ENCODE measurements at regions not wholly inside any gene's neighbourhood (a gene's known extent, or its start where the extent isn't known, plus 50 kb on each side); places are given as distances from the start of the nearest gene placed in this dataset.

DNA sequence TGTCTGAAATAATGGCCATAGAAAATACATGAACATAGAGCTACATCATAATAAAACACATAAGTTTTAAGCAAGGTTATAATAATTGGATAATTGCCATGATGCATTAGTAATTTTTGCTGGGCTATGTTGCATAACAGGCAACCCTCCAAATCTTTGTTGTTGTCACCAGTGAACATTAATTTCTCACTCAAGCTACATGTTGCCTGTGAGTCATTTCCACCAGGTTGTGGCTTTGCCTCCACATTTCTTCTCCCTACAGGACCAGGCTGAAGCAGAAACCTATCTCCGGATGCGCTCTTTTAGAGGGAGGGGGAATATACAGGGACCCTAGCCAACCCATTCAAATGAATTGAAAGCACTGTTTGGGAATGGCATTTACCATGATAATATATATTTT, 347.7 kb downstream of the GABRG1 start:
- DNase-seq: no peak

DNA sequence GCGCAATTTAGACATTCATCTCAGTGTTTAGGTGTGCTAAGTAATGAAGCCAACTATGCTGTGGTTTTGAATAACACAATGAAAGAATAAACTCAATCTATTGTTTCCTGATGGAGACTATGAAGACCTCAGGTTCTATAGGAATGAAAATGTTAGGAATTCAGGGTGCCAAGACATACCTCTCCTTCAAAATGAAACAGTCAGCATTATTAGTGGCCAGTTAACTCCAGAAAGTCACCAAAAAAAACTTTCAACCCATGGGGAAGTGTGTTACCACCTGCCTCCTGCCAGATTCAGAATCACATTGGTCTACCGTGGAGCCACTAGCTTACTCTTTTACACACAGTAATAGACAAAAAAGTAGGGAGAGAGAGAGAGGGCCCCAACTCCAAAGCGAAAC, 352.9 kb downstream of the GABRG1 start:
- DNase-seq: no peak

DNA sequence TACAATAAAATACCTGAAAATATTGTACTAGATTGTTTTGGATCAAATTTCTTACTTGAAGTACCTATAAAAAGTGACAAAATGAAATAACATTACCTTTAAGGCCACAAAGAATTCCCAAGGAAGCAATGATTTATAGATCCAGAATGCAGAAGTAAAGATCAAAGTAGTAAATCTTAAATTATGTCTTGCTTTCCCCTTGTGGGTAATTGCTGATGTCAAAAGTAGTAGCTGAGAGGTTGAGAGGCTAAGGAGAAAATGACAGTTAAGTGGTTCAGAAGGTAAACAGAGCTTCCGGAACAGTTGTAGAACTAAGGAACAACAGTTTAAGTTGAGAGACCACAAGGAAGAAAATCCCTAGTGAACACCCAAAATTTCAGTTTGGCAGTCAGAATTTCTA, 358.3 kb downstream of the GABRG1 start:
- DNase-seq: no peak

DNA sequence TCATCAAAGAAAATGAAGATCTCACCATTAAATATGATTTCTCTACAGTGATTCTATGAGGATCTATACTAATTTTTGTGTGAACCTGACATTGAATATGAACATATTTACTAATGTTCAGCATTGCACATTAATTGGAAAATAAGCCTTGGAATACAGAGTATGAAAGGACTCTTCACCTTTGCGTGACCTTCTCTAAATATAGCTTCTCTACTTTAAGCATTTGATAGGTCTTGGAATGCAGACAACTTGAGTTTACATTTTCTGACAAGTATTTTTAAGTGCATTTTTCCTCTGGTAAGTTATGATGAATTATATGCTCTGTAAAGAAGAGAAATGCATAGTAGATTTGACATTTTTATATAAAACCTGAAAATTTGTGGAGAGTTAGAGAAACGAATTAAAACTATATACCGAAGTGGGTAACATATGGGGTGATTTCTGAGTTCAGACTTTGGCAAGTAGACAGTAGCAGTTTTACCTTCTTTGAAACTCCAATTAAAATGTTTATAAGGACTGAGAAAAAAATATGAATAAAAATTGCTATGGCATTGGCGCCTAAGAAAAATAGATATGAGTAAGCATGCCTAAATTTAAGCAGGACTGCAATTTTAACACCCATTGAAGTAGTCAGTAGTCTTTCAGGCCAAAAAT, 371.9 kb downstream of the GABRG1 start:
- DNase-seq: no peak

GRCh38 chr4:45750721-45751120, 373.1 kb downstream of the GABRG1 start:
- no peak for DNase-seq

- no peak for DNase-seq
Observed at GRCh38 chr4:45745741-45746140, 378.1 kb downstream of the GABRG1 start.

GRCh38 chr4:45741897-45742296, 382.0 kb downstream of the GABRG1 start:
- no peak for DNase-seq

GRCh38 chr4:45732161-45732560, 391.7 kb downstream of the GABRG1 start:
- DNase-seq: no peak

GRCh38 chr4:45716093-45716492, 407.8 kb downstream of the GABRG1 start:
- DNase-seq: no peak

DNA sequence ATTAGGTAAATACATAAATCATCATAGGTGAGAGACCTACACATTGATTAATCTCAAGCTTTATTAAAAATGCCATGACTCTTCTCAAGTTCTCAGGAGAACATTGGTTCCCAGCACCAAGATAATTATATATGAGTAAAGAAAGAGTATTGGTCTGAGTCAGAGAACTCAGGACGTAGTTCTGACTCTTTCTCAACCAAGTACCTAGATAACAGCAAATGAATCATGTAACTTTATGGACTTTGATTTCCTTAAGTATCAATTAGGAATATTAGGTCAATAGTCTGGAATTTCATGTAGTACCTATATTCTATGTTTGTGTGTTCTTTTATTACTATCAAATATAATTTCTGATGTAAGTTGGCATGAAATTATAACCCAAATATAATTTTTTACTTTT, 409.9 kb downstream of the GABRG1 start:
- DNase-seq: no peak

- DNase-seq: peak; percentile 63
Observed at GRCh38 chr4:45701621-45702020, 422.2 kb downstream of the GABRG1 start.

DNA sequence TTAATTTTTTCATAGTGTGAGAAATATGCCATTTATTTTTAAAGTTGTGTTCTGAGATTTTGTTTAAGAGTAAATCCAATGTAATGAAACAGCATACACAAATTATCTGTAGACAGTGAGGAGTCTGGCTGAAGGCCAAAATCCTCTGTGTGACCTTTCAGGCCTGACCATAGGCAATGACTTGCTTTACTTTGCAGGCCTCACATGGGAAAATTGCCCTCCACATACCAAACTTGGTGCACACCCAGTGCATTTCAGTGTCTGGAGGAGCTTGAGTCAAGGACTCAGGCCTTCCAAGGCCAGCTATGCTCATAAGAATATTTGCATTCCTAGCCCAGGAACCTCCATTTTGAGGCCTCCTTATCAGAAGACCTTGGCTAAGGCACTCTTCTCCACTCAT, 430.1 kb downstream of the GABRG1 start:
- DNase-seq: no peak

GRCh38 chr4:45692131-45692735, 431.6 kb downstream of the GABRG1 start:
- DNase-seq: no peak

DNA sequence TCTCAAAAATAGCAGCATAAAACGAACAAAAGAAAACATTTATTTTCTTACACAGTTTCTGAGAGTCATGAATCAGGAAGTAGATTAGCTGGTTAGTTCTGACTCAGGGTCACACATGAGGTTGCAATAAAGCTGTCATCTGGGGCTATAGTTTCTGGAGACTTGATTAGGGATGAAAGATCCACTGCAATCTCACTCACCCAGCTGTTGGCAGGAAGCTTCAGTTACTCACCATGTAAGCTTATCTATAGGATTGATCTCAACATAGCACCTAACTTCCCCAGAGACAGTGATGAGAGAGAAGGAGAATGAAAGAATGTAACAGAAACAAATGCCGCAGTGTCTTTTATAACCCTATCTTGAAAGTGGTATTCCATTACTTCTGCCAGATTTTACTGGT, 435.5 kb downstream of the GABRG1 start:
- DNase-seq: no peak

- no peak for DNase-seq
Observed at GRCh38 chr4:45679411-45679810, 444.4 kb downstream of the GABRG1 start.

DNA sequence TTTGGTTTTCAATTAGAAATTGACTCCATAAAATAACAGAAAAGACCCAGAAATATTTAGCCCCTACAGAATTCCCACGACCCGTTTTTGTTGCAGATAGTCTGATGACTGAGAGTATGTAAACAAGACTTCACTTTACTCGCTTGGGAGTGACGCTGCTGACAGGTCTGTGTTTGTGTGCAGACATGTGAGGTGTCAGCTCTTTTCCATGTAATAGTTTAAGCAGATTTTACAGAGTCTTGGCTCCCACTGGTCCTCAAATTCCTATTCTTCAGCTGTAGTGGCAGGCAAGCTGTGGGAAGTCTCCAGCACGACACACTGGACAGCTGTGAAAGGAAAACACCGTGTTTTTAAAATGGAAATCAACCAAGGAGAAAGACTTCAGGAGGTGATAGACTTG, 455.7 kb downstream of the GABRG1 start:
- DNase-seq: peak; percentile 11

- peak; percentile 60 for DNase-seq
Observed at GRCh38 chr4:45663628-45664081, 460.2 kb downstream of the GABRG1 start.

- peak; percentile 10 for DNase-seq
Observed at GRCh38 chr4:45663003-45663402, 460.9 kb downstream of the GABRG1 start.

GRCh38 chr4:45661893-45662292, 462.0 kb downstream of the GABRG1 start:
- no peak for DNase-seq

- DNase-seq: no peak
Observed at GRCh38 chr4:45650545-45650944, 473.3 kb downstream of the GABRG1 start.

- no peak for DNase-seq
Observed at GRCh38 chr4:45648846-45649245, 475.0 kb downstream of the GABRG1 start.

GRCh38 chr4:45647823-45648222, 476.0 kb downstream of the GABRG1 start:
- no peak for DNase-seq

DNA sequence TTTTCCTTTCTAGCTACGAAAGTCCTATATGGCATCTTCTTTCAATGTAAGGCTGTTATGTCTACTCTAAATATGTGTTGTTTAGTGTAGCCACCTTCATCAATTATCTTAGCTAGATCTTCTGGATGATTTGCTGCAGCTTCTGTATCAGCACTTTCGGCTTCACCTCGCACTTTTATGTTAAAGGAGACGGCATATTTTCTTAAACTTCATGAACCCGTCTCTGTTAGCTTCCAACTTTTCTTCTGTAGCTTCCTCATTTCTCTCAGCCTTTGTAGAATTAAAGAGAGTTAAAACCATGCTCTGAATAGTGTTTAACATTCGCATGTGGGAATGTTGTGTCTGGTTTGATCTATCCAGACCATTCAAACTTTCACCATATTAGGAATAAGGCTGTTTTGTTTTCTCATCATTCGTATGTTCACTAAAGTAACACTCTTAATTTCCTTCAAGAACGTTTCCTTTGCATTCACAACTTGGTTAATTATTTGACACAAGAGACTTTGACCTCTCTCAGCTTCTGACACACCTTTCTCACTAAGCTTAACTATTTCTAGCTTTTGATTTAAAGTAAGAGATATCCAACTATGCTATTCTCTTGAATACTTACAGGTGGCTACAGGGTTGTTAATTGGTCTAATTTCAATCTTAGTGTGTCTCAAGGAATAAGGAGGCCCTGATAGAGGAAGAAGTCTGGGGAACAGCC, 476.8 kb downstream of the GABRG1 start:
- no peak for DNase-seq

GRCh38 chr4:45640281-45640680, 483.6 kb downstream of the GABRG1 start:
- no peak for DNase-seq

Data from retina (tissue), 1 donor.